ENCODE measurements at regions not wholly inside any gene's neighbourhood (a gene's known extent, or its start where the extent isn't known, plus 50 kb on each side); places are given as distances from the start of the nearest gene placed in this dataset.
"Not testable (repeated sequence)": the region's sequence is repeated elsewhere in the genome, so short reads cannot be mapped to it uniquely, and the experiment has no call there.

GRCh38 chr7:69518705-69519077 lies 79.6 kb upstream of the AUTS2 start:
- no peak for ATAC-seq (ENCODE audit: poor library complexity)
- intact Hi-C loops (cut with DNase I), result no loop called here
- no peak for DNase-seq

- ATAC-seq (ENCODE audit: poor library complexity) (no peak), DNase-seq (no peak)
- intact Hi-C loops (cut with DNase I), result no loop called here
These were observed 71.7 kb upstream of the AUTS2 start for GRCh38 chr7:69526570-69526969.

- DNase-seq (no peak), ATAC-seq (ENCODE audit: poor library complexity) (no peak)
- intact Hi-C loops (cut with DNase I), result no loop called here
These were observed 70.6 kb upstream of the AUTS2 start for GRCh38 chr7:69527706-69528105.

GRCh38 chr7:69531050-69531449 lies 67.2 kb upstream of the AUTS2 start:
- intact Hi-C loops (cut with DNase I), result no loop called here
- ATAC-seq (ENCODE audit: poor library complexity), result no peak
- no peak for DNase-seq

- intact Hi-C loops (cut with DNase I), result no loop called here
- ATAC-seq (ENCODE audit: poor library complexity) (no peak), DNase-seq (no peak)
These were observed 63.7 kb upstream of the AUTS2 start for GRCh38 chr7:69534461-69535041.

GRCh38 chr7:69537691-69538090 lies 60.6 kb upstream of the AUTS2 start:
- DNase-seq (no peak), ATAC-seq (ENCODE audit: poor library complexity) (no peak)

GRCh38 chr7:69539531-69539930 lies 58.7 kb upstream of the AUTS2 start:
- intact Hi-C loops (cut with DNase I), result no loop called here
- ATAC-seq (ENCODE audit: poor library complexity) (no peak), DNase-seq (no peak)

More at GRCh38 chr7:69537691-69538090, 60.6 kb upstream of the AUTS2 start:
- intact Hi-C loops (cut with DNase I), result no loop called here

- intact Hi-C loops (cut with DNase I), result no loop called here
- ATAC-seq (ENCODE audit: poor library complexity) (no peak), DNase-seq (no peak)
These were observed 58.0 kb upstream of the AUTS2 start for GRCh38 chr7:69540287-69540686.

- intact Hi-C loops (cut with DNase I); ATAC-seq (ENCODE audit: poor library complexity); DNase-seq: not testable (repeated sequence)
These were observed 56.4 kb upstream of the AUTS2 start for GRCh38 chr7:69541779-69542432.

GRCh38 chr7:69545175-69545574 lies 53.1 kb upstream of the AUTS2 start:
- no peak for ATAC-seq (ENCODE audit: poor library complexity)
- intact Hi-C loops (cut with DNase I), result no loop called here

More at GRCh38 chr7:69545175-69545574, 53.1 kb upstream of the AUTS2 start:
- no peak for DNase-seq

Measured in Right ventricle myocardium superior (tissue), 1 donor.